H7 (cell line): ENCODE measurements at regions not wholly inside any gene's neighbourhood (a gene's known extent, or its start where the extent isn't known, plus 50 kb on each side); places are given as distances from the start of the nearest gene placed in this dataset.
A peak's percentile ranks its signal among the peaks of the same experiment; 100 is the strongest.

Source experiments
- DNase-seq: peaks from one replicate; pipeline ENCODE4 v3.0.0; 2012
- H3K27me3 ChIP-seq: 2 replicates; pipeline ENCODE4 v1.6.0; 2011; ENCODE audit warnings: mild to moderate bottlenecking, low read length; ENCODE audit not compliant: control insufficient read depth, insufficient read depth
- H3K36me3 ChIP-seq: replicated peaks from 2 replicates; pipeline ENCODE4 v1.5.1; 2011; ENCODE audit warnings: low read length; ENCODE audit not compliant: control insufficient read depth, insufficient read depth
- H3K4me3 ChIP-seq: 2 replicates; pipeline ENCODE4 v1.5.1; 2011; ENCODE audit warnings: low read depth, mild to moderate bottlenecking, control low read depth, low read length, moderate library complexity; ENCODE audit not compliant: insufficient read depth

DNA sequence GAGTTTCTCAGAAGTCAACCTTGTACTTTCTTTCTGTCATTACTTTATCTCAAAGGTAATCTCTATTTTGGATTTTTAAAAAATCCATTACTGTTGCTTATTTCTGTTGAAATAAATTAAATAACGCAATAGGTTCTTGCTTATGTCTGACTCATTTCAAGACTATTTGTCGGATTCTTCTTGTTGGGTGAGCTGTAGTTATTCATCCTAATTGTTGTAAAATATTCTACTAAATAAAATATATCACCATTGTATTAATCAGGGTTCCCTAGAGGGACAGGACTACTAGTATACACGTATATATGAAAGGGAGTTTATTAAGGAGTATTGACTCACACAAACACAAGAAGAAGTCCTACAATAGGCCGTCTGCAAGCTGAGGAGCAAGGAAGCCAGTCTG is 403.9 kb upstream of the CYRIA start:
- Histone ChIP-seq H3K27me3 (no peaks in the 10 kb centered on the region), H3K4me3 (no peak overlapping the region), H3K36me3 (no peaks in the 10 kb centered on the region)
- DNase-seq: no peak

DNA sequence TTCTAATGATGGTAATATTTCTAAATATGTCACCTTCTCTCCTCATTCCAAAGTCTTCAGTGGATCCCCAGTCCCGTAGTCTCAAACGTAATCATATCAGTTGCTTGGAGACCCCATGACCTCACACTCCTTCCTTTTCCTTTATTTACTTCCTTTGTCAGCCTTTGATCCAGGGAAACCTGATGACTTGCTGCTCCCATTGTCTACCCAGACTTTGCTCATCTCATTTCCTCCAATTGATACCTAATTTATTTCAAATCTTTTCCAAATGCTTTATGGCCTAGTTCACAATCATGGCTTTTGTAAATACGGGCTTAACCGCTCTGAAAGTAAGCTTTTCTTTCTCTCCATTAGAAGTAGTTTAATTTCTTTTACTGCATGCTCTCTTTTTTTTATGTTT is 402.4 kb upstream of the CYRIA start:
- Histone ChIP-seq H3K4me3 (no peak overlapping the region), H3K27me3 (no peaks in the 10 kb centered on the region), H3K36me3 (no peaks in the 10 kb centered on the region)
- DNase-seq: no peak

DNA sequence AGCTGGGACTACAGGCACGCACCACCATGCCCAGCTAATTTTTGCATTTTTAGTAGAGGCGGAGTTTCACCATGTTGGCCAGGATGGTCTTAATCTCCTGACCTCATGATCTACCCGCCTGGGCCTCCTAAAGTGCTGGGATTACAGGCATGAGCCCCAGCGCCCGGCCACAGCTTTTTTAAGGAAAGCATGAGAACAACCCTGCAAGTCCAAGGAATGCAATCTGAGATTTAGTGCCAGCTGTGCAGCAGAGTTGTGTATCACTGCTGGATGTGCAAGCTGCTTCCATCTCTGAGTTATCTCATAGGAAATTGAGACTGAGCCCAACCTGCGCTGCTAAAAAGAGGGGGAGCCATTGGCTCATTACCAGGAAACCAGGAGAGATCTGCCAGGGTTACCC is 399.9 kb upstream of the CYRIA start:
- no peak for DNase-seq
- no peak overlapping the region for H3K4me3 ChIP-seq
- no peaks in the 10 kb centered on the region for H3K36me3 ChIP-seq
- no peaks in the 10 kb centered on the region for H3K27me3 ChIP-seq

DNA sequence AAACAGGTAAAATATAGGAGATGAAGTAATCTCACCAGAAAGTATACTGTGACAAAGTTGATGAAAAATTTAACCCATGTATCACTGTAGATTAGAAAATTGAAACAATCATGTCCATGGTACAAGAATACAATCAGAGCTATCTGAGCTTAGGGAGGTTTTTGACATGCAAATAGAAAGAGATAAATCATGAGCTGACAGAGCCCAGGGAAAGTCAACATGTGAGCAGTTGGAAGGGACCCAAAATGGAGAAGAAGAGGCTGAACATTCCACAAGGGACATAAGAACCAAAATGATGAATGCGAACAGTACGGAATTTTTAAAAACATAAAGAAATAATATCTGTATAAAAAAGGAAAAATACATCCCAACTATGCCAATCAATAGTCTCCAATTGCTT is 395.4 kb upstream of the CYRIA start:
- no peak for DNase-seq
- no peaks in the 10 kb centered on the region for H3K36me3 ChIP-seq
- H3K4me3 ChIP-seq: no peak overlapping the region
- H3K27me3 ChIP-seq: no peaks in the 10 kb centered on the region

DNA sequence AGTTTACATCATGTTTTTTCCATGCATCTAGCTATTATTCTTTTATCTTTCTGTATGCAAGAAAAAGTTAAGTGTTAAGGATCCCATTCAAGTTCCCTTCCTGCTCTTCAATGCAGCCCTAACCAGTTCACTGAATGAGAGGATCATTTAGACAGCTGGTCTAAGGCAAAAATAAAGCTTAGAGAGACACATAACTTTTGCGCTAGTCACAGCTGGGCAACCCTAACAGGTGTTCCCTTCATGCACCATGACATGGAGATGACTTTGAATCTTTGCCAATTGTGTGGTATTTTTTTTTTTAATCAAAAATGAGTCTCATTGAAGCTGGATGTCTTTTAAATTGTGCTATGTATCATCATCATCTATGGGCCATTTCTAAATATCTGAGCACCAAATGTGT is 393.8 kb upstream of the CYRIA start:
- H3K27me3 ChIP-seq: no peaks in the 10 kb centered on the region
- H3K36me3 ChIP-seq: no peaks in the 10 kb centered on the region
- DNase-seq: no peak
- no peak overlapping the region for H3K4me3 ChIP-seq

DNA sequence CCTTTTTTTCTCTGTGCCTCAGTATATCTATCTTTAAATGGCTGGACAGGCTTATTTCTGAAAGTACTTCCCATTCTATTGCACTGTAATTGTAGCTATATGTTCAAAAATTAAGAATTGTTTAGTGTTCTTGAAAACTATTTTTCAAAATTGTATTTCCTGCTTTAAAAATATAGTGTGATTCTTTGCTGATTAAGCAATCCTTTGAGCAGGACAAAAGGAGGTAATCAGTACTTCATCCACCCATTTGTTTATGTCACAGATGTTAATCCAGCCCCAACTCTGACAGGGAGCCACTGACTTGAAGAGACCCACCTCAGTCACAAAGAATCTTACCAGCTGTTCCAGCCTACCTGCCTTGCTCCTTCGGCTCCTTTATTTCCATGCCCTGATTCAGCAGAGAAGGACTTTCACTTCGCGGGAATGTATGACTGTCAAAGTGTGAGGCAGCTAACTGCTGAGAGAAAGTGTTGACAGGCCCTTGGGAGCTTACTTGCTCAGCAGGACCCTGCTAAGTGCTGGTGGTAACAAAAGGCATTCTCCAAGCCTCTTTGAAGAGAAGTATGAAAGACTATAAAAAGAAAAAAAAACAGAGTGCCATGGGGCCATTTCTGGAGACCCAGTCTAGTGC is 393.3 kb upstream of the CYRIA start:
- Histone ChIP-seq H3K36me3 (no peaks in the 10 kb centered on the region), H3K4me3 (no peak overlapping the region), H3K27me3 (no peaks in the 10 kb centered on the region)
- DNase-seq: peak; percentile 5

DNA sequence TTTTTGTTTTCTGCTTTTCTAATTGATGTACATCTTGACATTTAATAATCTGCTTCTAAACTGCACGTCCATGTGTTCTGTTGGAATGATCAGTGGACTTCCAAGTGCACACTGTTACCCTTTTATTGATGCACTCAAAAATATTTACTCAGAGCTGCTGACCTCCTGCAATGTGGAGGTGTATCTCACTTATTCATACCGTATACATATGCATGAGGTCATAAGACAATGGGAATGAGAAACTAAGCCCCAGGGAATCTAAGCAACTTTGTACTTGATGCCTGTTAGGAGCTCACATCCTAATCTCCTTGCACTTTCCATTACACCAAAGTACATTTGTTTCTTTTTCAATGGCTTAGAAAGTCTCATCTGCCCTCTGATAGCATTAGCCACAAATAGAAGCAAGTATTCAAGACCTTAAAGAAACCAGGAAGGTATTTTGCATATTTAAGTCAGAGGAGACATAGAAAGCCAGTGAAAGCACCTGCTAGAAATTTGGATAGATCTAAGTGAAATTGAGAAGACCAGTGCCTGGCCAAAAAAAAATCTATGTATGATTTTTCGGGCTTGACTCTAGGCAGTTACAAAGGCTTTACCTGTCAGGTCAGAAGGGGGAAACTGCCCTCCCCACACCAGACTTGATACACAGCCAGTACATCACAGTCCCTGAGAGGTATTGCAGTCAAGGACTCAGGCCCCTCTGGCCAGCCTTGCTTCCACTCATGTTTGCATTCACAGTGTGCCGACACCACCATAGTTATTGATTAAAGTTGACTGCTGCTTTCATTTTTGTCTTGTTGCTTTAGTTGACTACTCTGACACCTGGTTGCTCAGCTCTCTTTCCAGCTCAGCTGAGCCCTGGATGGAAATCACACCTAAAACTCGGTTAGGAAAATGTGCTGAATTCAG is 391.7 kb upstream of the CYRIA start:
- Histone ChIP-seq H3K36me3 (no peaks in the 10 kb centered on the region), H3K4me3 (no peak overlapping the region), H3K27me3 (no peaks in the 10 kb centered on the region)
- DNase-seq: no peak

DNA sequence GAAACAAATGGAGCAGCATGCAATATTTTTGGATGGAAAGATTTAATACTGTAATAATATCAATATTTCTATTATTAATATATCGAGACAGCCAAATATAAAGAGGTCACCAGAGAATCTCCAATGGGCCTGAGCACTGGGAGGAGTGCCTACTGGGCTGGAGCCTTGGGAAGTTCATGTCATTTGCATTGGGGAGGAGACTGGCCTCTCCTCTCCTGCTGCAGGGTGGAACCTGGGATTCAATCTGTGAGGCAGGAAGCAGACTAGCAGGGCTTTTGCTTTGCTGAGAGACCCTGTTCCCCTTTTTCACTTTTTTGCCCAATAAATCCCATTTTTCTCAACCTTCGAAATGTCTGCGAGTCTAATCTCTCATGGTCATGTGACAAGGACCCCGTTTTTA is 390.6 kb upstream of the CYRIA start:
- DNase-seq: no peak
- Histone ChIP-seq H3K27me3 (no peaks in the 10 kb centered on the region), H3K36me3 (no peaks in the 10 kb centered on the region), H3K4me3 (no peak overlapping the region)

DNA sequence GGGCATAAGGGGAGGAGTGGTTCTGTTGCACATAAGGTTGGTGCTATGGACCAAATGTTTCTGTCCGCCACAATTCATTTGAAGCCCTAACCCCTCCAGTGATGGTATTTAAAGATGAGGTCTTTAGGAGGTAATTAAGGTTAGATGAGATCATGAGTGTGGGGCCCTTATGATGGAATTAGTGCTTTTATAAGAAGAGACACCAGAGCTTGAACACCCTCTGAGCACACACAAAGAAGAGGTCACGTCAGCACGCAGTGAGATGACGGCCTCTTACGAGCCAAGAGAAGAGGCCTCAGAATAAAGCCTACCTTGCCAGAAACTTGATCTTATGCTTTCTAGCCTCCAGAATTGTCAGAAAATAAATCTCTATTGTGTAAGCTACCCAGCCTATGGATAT is 386.4 kb upstream of the CYRIA start:
- H3K36me3 ChIP-seq: no peaks in the 10 kb centered on the region
- H3K27me3 ChIP-seq: no peaks in the 10 kb centered on the region
- no peak overlapping the region for H3K4me3 ChIP-seq
- DNase-seq: no peak

DNA sequence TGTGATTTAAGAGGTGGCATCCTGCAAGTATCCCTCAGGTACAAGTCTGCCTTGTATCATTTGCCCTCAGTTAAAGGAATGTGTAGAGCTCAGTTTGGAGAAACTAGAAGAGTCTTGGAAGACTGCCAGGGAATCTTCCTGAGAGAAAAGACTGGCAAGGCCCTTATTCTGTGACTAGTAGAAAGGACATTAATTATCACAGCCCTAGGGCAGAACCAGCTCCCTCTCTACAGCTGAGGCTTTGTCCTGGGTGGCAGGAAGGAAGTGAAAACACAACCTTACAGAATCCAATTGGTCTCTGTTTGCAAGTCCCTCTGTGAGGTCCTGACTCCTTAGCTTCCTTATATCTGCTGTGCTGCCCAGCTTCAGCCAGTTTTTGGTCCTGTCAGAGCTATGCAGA is 385.9 kb upstream of the CYRIA start:
- Histone ChIP-seq H3K27me3 (no peaks in the 10 kb centered on the region), H3K36me3 (no peaks in the 10 kb centered on the region), H3K4me3 (no peak overlapping the region)
- no peak for DNase-seq

DNA sequence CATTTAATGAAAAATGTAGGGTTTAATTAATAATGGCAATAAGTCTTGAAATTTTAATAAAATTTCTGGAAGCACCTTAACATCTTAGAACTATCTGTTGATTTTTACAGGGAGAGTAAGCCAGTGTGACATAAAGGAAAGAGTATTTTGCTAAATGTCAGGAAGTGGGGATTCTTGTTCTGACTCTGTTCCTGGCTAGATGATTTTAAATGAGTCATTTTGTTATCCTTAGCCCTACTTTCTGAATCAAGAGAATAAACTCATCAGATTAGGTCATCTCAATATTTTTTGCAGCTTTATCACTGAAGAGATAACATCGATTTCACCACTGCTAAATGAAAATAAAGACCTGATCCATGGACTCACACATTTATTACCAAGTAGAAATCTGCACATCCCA is 377.5 kb upstream of the CYRIA start:
- H3K27me3 ChIP-seq: no peaks in the 10 kb centered on the region
- no peak overlapping the region for H3K4me3 ChIP-seq
- DNase-seq: no peak
- no peaks in the 10 kb centered on the region for H3K36me3 ChIP-seq

DNA sequence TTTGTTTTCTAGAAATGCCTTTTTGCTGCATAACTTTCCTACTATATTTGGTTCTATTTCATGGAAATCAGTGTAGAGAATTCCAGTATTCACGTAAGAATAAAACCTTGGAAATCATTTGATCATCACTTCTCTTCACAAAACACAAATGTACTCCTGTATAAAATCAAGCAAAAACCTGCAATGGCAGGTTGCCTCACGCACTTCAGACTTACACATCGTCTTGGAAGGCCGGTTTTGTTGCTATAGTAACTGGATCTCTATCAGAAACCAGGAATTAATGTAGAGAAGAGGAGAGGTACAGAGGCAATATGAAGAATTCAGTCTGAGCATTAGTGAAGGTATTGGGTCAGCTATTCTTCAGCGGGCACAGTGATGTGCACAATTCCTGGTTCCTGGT is 370.7 kb upstream of the CYRIA start:
- H3K4me3 ChIP-seq: no peak overlapping the region
- H3K36me3 ChIP-seq: no peaks in the 10 kb centered on the region
- DNase-seq: no peak
- H3K27me3 ChIP-seq: no peaks in the 10 kb centered on the region

DNA sequence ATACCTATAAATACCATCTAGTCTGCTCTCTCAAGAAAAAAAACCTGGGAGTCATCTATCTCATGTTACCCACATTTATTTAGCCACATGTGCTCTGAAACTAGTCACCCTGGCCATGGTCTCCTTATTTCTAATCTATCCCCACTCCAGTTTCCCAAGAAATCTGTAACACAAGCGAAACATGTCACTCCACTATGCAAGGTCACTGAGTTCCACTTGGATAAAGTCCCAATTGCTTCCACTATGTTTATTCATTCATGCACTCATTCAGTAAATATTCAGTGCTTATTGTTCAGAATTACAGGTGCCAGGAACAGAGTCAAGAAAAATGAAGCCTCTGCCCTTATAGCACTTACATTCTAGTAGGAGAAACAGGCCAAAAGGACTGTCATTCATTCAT is 369.4 kb upstream of the CYRIA start:
- no peaks in the 10 kb centered on the region for H3K27me3 ChIP-seq
- H3K36me3 ChIP-seq: no peaks in the 10 kb centered on the region
- DNase-seq: no peak
- no peak overlapping the region for H3K4me3 ChIP-seq

DNA sequence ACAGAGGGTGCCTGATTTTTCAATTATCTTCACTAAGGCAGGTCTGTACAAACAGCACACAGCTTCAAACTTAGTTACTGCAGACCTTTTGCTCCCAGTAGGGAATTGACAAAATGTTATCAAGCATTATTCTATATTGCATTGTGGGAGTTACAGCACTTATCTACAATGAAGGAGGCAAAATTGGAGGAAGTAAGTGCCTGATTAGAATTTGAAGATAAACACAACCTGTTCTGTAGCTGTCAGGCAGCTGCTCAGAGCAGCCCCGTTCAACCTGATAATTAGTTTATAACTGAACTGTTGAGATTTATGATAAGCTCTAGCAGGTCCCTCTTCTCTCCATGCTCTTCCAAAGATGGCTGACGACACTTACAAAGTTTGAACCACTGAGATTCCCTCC is 364.4 kb upstream of the CYRIA start:
- no peaks in the 10 kb centered on the region for H3K27me3 ChIP-seq
- DNase-seq: no peak
- H3K36me3 ChIP-seq: no peaks in the 10 kb centered on the region
- H3K4me3 ChIP-seq: no peak overlapping the region

DNA sequence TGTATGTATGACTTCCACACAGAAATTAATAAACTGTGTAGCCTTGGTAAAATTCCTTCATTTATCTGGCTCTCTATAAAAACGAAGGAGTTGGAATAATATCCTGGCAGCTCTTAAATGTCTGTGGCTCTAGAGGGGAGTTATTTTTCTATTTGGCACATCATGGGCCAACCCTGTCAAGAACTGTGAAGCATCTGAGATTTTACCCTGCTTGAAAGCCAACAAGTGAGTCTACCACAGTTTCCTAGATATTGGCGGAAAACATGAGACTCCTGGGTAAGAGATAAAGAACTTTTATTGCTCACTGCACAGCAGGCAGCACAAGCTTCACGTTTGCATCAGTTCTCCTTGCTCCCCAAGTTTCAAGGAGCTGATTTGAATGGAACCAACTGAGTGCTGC is 346.7 kb upstream of the CYRIA start:
- no peak overlapping the region for H3K4me3 ChIP-seq
- no peaks in the 10 kb centered on the region for H3K36me3 ChIP-seq
- no peak for DNase-seq
- H3K27me3 ChIP-seq: no peaks in the 10 kb centered on the region
